NCI-H2196 treated with DMSO at 0.1 percent for 48 hours (cell line): ENCODE measurements at regions not wholly inside any gene's neighbourhood (a gene's known extent, or its start where the extent isn't known, plus 50 kb on each side); places are given as distances from the start of the nearest gene placed in this dataset.
"Not testable (repeated sequence)": the region's sequence is repeated elsewhere in the genome, so short reads cannot be mapped to it uniquely, and the experiment has no call there.

Experiments
- DNase-seq: peaks from one replicate; lab custom pipeline; 2025; ENCODE audit not compliant: unreplicated experiment; lab: John Stamatoyannopoulos, UW

DNA sequence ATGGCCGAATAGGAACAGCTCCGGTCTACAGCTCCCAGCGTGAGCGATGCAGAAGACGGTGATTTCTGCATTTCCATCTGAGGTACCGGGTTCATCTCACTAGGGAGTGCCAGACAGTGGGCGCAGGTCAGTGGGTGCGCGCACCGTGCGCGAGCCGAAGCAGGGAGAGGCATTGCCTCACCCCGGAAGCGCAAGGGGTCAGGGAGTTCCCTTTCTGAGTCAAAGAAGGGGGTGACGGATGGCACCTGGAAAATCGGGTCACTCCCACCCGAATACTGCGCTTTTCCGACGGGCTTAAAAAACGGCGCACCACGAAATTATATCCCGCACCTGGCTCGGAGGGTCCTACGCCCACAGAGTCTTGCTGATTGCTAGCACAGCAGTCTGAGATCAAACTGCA lies 572.8 kb upstream of the AGA start:
- not testable (repeated sequence) for DNase-seq

DNA sequence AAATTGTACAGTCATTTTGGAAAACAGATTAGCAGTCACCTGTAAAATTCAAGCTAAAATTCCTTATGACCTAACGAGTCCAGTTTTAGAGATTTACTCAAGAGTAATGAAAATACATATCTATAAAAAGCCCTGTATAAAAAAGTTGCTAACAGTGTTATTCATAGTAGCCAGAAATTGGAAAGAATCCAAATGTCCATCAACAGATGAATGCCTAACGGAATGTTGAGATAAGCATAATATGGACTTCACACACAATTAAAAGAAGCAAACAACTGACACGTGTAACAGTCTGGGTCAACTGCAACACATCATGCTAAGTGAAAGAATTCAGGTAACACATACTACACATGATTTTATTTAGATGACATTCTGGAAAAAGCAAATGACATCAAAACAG lies 584.8 kb upstream of the AGA start:
- no peak for DNase-seq

DNA sequence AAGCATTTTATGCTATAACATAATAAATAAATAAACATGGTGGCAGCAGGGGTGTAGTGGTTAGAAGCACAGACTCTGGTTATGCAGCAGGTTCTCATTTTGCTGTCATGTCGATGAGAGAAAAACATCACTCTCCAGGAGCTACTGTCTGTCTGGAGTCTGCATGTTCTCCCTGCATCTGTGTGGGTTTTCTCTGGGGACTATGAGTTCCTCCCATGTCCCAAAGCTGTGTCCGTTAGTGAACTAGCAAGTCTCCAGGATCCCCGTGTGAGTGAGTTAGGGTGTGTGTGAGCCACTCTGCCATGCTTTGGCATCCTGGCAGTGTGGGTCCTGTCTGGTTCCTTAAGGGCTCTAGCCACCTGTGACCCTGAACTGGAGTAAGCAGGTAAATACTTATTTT lies 585.6 kb upstream of the AGA start:
- no peak for DNase-seq

DNA sequence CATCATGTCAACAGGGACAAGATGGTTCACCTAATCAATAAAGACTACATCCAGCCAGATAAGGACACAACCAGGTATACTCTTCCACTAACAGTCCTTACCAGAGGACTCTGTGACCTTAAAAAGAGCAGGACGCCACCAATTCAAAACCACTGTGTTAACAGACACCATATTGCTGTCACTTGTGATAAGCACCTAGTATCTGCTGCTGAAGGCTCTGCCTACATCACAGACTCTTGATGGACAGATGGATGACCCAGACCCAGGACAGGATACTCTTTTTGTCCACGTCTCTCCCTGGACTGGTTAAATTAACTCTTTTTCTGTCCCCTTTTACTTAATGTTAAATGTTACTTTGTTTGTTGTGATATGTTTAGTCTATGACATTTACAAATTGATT lies 586.2 kb upstream of the AGA start:
- no peak for DNase-seq

DNA sequence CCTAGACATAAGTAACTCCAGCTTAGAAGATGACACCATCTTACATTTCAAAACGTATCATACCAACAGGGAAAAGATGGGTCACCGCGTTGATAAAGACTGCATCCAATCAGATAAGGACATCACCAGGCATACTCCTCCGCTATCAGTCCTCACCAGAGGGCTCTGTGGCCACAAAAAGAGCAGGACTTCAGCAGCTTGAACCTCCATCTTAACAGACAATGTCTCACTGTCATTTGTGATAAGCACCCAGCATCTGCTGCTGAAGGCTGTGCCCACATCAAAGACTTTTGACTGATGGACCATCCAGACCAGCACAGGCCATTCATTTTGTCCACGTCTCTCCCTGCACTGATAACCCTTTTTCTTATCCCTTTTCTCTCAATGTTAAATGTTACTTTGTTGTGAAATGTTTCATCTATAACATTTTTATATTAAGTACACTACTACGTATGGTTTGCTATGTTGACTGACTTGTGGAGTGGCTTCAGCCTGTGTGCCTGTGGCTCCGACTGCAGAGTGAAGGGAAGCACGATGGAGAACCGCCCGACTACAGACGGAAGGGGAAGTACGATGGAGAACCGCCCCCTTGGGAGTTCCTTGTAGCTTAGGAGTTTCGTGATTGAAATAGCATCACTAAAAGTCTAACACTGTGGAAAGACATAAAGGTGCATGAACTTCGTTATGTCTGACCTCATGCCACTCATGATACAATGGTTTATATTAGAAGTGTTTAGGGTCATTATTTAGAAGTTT lies 595.4 kb upstream of the AGA start:
- DNase-seq, result no peak

DNA sequence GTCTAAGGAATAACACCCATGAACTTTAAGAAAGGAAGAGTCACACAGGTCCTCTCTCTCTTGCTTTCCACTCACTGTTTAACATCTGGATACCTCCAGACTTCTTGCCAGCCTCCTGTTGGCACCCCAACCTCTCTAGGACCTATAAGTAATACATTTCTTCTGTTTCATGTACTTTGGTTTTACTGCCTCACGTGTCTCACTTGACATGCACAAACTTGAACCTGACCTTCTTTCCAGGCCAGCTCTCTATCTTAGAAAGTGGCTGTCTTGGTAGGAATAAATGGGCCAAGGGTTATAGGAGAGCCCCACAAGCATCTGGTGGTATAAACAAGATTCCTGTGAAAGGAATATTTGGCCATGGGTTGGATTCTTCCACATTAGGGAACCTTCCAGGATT lies 614.8 kb upstream of the AGA start:
- no peak for DNase-seq

DNA sequence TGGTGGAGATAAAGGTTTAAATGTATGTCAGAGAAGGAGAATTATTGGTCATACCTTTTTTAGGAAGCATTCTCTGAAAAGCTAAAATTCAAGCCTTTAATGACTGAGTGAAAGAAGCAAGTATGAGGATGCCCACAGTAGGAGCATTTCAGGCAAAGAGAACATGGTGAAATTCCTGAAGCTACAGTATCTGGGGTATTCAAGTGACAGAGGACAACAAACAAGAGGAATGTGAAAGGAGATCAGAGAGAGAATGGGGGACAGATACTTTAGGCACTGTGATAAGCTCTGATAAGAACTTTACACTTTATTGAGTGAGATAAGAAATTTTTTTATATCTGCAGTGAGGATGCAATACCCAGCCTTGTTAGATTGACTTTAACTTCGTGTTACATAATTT lies 621.3 kb upstream of the AGA start:
- no peak for DNase-seq

DNA sequence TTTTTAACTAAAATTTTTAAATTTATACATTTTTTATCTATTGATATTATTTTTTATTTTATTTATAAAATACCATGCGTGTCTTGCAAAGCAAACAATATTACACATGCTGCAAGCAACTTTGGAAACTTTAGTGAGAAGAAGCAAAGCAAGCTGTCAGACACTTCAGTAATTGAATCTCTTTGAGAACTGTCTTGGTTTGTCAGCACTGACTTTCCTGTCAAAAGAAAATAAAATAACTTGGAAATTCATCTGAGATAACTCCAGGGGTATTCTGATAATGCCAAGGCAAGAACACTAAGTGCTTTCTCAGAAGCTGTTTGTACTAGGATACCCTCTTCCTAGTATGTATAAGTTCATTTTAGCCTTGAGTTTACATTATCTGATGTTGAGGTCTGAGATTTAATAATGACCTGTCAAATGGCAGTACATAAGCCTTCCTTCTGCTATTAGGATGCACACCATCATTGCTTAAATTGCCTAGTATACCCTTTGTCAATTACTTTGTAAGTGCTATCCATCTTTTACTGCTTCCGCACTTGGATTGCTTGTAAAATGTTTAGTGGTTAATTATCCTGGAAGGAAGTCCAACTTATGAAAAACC lies 624.2 kb upstream of the AGA start:
- no peak for DNase-seq

DNA sequence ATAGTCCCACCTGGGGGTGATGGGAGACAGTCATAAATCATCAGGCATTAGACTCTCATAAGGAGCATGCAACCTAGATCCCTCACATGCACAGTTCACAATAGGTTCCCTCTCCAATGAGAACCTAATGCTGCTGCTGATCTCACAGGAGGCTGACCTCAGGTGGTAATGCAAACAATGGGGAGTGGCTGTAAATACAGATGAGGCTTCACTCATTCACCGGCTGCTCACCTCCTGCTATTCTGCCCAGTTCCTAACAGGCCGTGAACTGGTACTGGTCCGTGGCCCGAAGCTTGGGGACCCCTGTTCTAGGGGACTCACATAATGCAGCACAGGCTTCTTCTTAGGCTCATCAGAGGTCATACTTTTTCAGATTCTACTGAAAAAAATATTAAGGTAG lies 625.9 kb upstream of the AGA start:
- DNase-seq, result no peak

DNA sequence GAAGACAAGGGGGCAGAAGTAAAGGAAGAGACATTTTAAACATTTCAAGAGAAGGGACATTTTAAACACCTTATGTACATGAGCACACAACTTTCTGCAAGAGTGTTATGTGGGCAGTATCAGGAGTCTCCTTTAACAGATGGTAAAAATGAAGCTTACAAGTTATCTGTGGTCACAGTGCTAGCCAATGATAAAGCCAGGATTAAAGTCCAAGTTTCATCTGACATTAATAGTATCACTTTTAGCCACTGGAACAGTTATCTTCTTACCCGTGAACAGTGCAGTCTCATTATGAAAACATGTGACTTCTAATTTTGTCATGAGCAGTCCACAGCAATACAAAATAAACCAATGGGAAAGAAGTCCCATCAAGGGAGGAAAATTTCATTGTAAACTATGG lies 627.9 kb upstream of the AGA start:
- DNase-seq, result no peak

DNA sequence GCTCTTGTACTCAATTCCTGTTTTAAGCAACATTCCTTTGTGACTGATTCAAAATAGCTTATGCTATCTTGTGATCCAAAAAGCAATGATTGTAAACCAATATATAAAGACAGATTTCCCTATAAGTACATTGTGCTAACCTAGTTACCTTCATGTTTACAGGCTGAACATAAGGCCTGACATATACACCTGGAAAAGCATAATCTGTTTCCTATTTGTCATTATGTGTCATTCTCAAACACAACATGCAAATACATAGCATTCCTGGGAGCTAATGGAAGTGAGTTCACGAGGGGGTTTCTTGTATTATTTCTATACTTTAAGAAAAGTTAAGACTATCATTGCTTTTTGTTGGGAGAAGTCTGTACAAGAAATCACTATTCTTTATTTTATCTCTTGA lies 638.1 kb upstream of the AGA start:
- DNase-seq, result no peak

DNA sequence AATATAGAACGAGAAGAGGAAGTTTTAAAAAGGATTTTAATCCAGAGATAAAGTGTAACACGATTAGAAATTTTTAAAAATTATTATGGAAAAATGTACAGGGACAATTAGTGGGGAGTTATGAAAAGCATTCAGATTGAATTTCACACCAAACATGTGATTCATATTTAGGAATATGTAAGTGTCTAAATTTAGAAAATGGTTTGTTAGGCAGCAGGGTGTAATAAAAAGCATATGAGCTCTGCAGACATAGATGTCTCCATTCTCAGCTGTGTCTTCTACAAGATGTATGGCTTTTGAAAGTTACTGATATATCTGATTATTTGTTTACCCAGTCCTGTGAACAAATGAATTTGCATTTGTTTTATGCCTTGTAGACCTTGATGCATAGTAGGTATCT lies 638.9 kb upstream of the AGA start:
- no peak for DNase-seq

DNA sequence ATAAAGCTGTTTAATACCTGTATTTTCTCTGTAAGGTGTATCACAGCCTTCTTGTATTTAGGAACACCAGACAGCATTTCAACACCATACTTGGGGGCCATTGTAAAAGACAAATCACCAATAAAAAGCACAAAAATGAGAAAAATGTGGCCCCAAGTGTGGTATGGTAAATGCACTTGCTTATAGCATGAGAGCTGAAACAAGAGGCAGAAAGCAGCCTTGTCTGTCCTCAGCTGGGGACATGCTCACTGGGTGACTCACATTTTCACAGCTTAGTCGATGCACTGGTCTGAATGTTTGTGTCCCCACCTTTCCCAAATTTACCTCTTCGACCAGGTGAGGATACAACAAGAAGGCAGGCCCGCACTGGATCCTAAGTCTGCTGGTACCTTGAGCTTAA lies 639.7 kb upstream of the AGA start:
- no peak for DNase-seq

DNA sequence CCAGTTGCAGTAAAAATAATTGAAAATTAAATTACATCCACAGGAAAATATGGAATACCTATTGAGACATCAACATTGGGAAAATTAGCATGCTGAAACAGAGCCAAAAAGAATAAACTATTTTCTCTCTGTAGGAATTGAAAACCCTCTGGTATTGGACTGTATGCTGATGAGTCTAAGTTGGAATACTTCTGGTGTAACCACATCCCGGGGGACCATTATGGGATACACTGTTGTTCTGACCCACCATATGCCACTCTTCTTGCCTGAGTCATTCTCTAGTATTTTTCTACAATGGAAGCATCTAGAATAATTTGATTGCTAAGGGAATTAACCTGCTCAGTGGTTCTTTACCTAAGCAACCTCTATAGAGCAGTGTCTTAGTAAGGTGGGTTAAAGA lies 640.7 kb upstream of the AGA start:
- no peak for DNase-seq

DNA sequence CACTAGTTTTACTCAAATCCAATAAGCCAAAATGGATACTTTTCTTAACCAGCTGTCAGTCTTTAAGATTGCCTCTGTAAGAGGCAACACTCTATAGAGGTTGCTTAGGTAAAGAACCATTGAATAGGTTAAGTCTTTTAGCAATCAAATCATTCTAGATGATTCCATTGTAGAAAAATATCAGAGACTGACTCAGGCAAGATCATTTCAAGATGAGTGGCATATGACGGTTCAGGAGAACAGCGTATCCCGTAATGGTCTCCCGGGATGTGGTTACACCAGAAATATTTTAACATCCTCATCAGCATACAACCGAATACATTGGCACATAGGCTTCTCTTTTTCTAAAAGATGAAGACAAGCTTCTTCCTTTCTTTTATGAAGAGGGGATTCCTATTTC lies 641.7 kb upstream of the AGA start:
- no peak for DNase-seq

DNA sequence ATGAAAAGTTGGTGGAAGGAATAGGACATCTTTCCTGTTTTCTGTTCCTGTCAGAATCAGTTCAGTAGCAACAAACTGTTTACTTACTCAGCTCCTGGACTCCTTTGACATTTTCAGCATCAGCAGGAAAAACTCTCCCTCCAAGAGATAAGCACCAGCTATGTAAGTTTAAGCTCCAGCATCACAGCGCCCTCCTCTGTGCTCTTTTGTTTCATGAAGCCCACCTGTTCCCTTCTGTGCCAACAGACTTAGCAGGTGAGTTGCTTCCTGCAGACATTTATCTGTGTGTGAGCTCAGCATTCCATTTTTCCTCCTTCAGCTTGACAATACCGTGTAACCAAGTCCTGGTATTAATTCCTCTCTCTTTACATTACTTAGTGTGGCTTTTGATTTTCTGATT lies 644.1 kb upstream of the AGA start:
- no peak for DNase-seq

DNA sequence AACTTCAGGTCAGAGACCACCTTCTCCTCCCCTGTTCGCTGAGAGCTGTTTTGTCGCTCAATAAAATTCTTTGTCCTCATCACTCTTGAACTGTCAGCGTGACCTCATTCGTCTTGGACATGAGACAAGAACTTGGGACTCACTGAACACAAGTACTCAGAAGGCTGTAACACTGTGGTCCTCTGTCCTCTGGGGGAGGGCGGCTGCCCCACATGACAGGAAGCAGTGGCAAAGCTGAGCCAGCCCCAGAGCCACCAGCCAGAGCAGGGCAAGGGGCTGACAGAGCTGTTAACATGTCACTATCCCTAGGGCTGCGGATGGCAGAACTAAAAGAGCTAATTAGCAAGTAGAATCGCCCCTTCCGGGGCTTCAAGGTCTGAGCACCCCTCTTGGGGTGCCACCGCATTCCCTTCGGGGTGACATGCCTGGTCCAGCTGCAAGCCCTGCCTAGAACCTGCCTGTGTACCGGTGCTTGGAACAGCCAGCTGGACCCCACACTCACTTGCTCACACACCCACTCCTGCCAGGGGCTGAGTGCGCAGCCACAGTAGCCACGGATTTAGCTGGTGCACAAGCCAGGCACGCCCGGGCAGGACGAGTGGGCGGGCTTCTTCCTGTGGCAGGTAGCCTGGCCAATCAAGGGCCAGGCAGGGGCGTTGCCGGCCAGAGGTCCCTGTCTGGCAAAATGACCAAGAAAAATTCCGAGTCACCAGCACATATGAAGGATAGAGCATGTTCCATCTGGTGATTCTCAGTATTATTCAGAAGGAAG lies 648.6 kb upstream of the AGA start:
- no peak for DNase-seq

DNA sequence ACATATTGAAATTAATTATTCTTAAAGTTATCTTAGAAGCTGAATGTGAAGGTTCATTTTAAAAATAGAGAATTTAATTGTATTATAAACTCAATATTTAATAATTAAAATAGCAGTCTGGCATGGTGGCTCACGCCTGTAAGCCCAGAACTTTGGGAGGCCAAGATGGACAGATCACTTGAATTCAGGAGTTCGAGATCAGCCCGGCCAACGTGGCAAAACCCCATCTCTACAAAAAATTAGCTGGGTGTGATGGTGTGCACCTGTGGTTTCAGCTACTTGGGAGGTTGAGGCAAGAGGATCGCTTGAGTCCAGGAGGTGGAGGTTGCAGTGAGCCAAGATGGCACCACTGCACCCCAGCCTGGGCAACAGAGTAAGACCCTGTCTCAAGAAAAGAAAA lies 659.9 kb upstream of the AGA start:
- no peak for DNase-seq

DNA sequence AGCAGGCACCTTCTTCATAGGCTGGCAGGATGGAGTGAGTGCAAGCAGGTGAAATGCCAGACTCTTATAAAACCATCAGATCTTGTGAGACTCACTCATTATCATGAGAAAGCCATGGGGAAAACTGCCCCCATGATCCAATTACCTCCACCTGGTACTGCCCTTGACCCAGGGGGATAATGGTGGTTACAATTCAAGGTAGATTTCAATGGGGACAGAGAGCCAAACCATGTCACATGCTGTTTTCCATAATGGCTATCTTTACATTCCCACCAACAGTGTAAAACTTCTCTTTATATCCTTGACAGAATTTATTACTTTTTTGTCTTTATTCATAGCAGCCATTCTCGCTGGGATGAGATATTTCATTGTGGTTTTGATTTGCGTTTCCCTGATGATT lies 663.0 kb upstream of the AGA start:
- DNase-seq, result no peak

DNA sequence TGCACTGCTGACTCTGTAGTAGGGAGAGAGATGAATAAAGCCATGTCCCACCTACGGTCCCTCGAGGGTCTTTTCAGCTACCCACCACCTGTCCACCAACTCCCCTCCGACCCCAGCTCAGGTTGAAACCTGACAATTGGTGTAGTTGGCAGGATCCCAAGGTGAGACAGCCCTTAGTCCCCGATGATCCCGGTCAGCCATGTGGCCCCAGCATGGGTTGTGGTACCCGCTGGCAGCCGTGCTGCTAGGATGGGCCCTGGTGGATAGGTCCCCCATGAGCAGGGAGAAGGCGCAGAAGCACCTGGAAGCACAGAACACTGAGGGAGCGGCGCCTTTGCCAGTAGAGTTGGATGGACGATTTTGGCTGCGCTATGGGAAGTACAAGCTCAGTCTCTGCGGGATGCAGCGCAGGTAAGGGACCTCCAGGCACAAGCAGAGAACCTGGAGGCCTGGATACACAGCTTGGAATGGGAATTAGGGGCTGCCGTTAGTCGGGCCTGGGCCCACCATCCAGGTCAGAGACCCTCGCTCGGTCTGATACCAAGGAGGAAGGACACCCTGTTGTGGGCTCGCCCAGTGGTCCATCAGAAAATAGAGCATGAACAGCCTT lies 694.6 kb upstream of the AGA start:
- no peak for DNase-seq

DNA sequence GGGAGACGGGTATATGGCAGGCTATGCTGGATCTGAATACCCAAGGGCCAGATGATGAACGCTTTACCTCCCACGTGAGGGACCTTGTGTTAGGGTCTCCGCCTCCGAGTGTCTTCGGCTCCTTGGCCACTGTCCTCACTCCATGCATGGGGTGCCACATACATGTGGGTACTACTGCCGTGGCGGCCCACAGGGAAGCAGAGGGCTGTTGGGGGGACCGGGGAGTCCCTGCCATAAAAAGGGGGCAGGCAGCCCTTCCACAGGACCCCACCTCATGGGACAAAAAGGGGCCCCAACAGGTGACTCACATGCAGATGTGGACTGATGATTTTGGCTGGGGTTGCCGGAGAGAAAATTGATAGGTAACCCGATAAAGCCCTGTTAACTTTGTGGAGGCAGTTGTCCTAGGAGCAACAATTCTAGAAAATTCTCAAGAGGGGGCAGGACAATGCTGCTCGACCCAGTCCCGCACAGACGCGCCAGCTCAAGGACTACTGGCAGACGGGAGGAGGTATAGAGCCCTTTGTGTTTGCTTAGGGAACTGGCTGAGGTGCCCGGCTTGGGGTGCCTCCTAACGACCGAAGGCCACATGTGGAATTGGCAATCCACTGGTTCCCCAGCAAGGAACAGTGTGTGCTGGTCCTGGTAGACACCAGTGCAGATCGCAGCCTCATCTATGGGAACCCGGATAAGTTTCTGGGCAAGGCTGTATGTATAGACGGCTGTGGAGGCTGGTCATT lies 695.7 kb upstream of the AGA start:
- no peak for DNase-seq
